H1 (cell line): ENCODE measurements at regions not wholly inside any gene's neighbourhood (a gene's known extent, or its start where the extent isn't known, plus 50 kb on each side); places are given as distances from the start of the nearest gene placed in this dataset.

Experiments
- CTCF ChIA-PET: fragments of 300-600 bp; sonication (Branson Sonifier 250); formaldehyde crosslinking; loops from one replicate; lab custom pipeline; 2021; ENCODE audit not compliant: partially characterized antibody; lab: Charles Lee
- POLR2A ChIA-PET: fragments of 300-600 bp; sonication (Branson Sonifier 250); formaldehyde crosslinking; loops from one replicate; lab custom pipeline; 2021; ENCODE audit warnings: inconsistent platforms; ENCODE audit not compliant: partially characterized antibody; lab: Charles Lee
- DNase-seq, 2 experiments: peaks; one replicate each; pipeline versions ENCODE4 v3.0.0 to v3.0.0-alpha.2; 2010 to 2022; ENCODE audit warnings: low spot score in 2 of 2, low read depth in 1 of 2, mixed read lengths in 1 of 2
- FAIRE-seq: peaks from 2 replicates; lab custom pipeline; 2011; peaks lifted over from hg19 to GRCh38; lab: Jason Lieb, UNC
- H2AFZ ChIP-seq: 2 replicates; pipeline ENCODE4 v1.8.1; 2012; ENCODE audit warnings: low read length, inconsistent platforms
- H2AK5ac ChIP-seq: 2 replicates; pipeline ENCODE4 v1.6.1; 2013; ENCODE audit warnings: low read depth, low read length
- H2BK120ac ChIP-seq: replicated peaks from 2 replicates; pipeline ENCODE3; 2013; ENCODE audit warnings: low read depth, low read length, inconsistent platforms
- H2BK12ac ChIP-seq: 2 replicates; pipeline ENCODE4 v1.6.1; 2013; ENCODE audit warnings: low read depth, low read length
- H2BK15ac ChIP-seq: 2 replicates; pipeline ENCODE4 v1.6.1; 2013; ENCODE audit warnings: low read length
- H2BK20ac ChIP-seq: 2 replicates; pipeline ENCODE4 v1.6.1; 2013; ENCODE audit warnings: low read length
- H2BK5ac ChIP-seq: 2 replicates; pipeline ENCODE4 v1.6.1; 2013; ENCODE audit warnings: low read depth, low read length
- H3K14ac ChIP-seq: 2 replicates; pipeline ENCODE4 v1.6.1; 2013; ENCODE audit warnings: inconsistent platforms; ENCODE audit not compliant: insufficient read length
- H3K18ac ChIP-seq: 2 replicates; pipeline ENCODE4 v1.6.1; 2013; ENCODE audit warnings: low read length; ENCODE audit errors: extremely low read depth
- H3K23ac ChIP-seq: 2 replicates; pipeline ENCODE4 v1.6.1; 2013; ENCODE audit warnings: inconsistent platforms; ENCODE audit not compliant: insufficient read length
- H3K23me2 ChIP-seq: 2 replicates; pipeline ENCODE4 v1.6.1; 2013; ENCODE audit warnings: low read depth, low read length
- H3K27ac ChIP-seq: 2 replicates; pipeline ENCODE4 v1.6.1; 2011; ENCODE audit warnings: low read depth, low read length, inconsistent platforms
- H3K27me3 ChIP-seq, 4 experiments: replicated peaks in 1 of 4; 1 replicate in 1 of 4; 2 replicates in 3 of 4; pipeline versions ENCODE4 v1.6.1 to v1.8.1; 2011 to 2013; ENCODE audit warnings: low read length in 3 of 4, mild to moderate bottlenecking in 3 of 4, inconsistent platforms in 2 of 4, mixed read lengths in 2 of 4, moderate library complexity in 1 of 4; ENCODE audit not compliant: control insufficient read depth in 3 of 4, insufficient read depth in 3 of 4; ENCODE audit errors: extremely low read depth in 1 of 4
- H3K36me3 ChIP-seq, 4 experiments: 2 replicates each; pipeline versions ENCODE4 v1.6.1 to v1.8.1; 2011 to 2013; ENCODE audit warnings: mild to moderate bottlenecking in 4 of 4, low read length in 3 of 4, moderate library complexity in 2 of 4, control low read depth in 1 of 4, inconsistent platforms in 1 of 4; ENCODE audit not compliant: insufficient read depth in 4 of 4, control insufficient read depth in 2 of 4
- H3K4ac ChIP-seq: replicated peaks from 2 replicates; pipeline ENCODE3; 2013; ENCODE audit warnings: low read length, low read depth, mixed read lengths, inconsistent platforms; ENCODE audit not compliant: insufficient read length
- H3K4me1 ChIP-seq, 4 experiments: replicated peaks in 1 of 4; 1 replicate in 1 of 4; 2 replicates in 3 of 4; pipeline versions ENCODE4 v1.6.1 to v1.8.1; 2011 to 2013; ENCODE audit warnings: low read length in 3 of 4, inconsistent platforms in 2 of 4, mixed read lengths in 1 of 4; ENCODE audit not compliant: insufficient read depth in 4 of 4, control insufficient read depth in 3 of 4
- H3K4me2 ChIP-seq, 2 experiments: 2 replicates each; pipeline versions ENCODE4 v1.6.1 to v1.8.1; 2011 to 2013; ENCODE audit warnings: low read depth in 2 of 2, low read length in 2 of 2, control low read depth in 1 of 2, inconsistent platforms in 1 of 2, mild to moderate bottlenecking in 1 of 2; ENCODE audit not compliant: insufficient read depth in 1 of 2
- H3K4me3 ChIP-seq, 4 experiments: fragments of 200-600, 300-600 bp in 1 of 4; sonication (generic), shearing (Covaris generic), sonication (Bioruptor Twin) in 1 of 4; 2 replicates each; pipeline versions ENCODE4 v1.5.1 to v1.8.1; 2011 to 2016; ENCODE audit warnings: low read length in 4 of 4, low read depth in 3 of 4, control low read depth in 2 of 4, inconsistent platforms in 2 of 4, mild to moderate bottlenecking in 2 of 4, mixed read lengths in 1 of 4, moderate library complexity in 1 of 4; ENCODE audit not compliant: insufficient read depth in 2 of 4; ENCODE audit errors: extremely low read depth in 1 of 4
- H3K56ac ChIP-seq: replicated peaks from 2 replicates; pipeline ENCODE3; 2013; ENCODE audit warnings: low read depth, mild to moderate bottlenecking, mixed read lengths, low read length, inconsistent platforms; ENCODE audit not compliant: insufficient read length
- H3K79me1 ChIP-seq: 2 replicates; pipeline ENCODE4 v1.6.1; 2013; ENCODE audit warnings: low read depth, low read length, control low read depth
- H3K79me2 ChIP-seq, 2 experiments: 2 replicates each; pipeline versions ENCODE4 v1.6.1 to v1.8.1; 2012 to 2013; ENCODE audit warnings: low read length in 2 of 2, mild to moderate bottlenecking in 2 of 2, inconsistent platforms in 1 of 2; ENCODE audit not compliant: insufficient read depth in 2 of 2, control insufficient read depth in 1 of 2
- H3K9ac ChIP-seq, 4 experiments: replicated peaks in 1 of 4; 1 replicate in 1 of 4; 2 replicates in 3 of 4; pipeline versions ENCODE4 v1.6.1 to v1.8.1; 2011 to 2013; ENCODE audit warnings: low read depth in 3 of 4, low read length in 3 of 4, control low read depth in 2 of 4, mild to moderate bottlenecking in 2 of 4, moderate library complexity in 2 of 4, inconsistent platforms in 1 of 4; ENCODE audit errors: extremely low read depth in 1 of 4
- H3K9me3 ChIP-seq, 2 experiments: 2 replicates each; pipeline versions ENCODE4 v1.6.1 to v1.8.1; 2012 to 2013; ENCODE audit warnings: mild to moderate bottlenecking in 2 of 2, moderate library complexity in 2 of 2, control low read depth in 1 of 2, inconsistent platforms in 1 of 2, low read depth in 1 of 2, low read length in 1 of 2, mixed read lengths in 1 of 2; ENCODE audit not compliant: insufficient read depth in 2 of 2
- H4K20me1 ChIP-seq, 2 experiments: replicated peaks in 1 of 2; 2 replicates each; pipeline versions ENCODE3 to v1.8.1; 2011 to 2013; ENCODE audit warnings: inconsistent platforms in 2 of 2, low read length in 2 of 2, mild to moderate bottlenecking in 1 of 2; ENCODE audit not compliant: insufficient read depth in 2 of 2, control insufficient read depth in 1 of 2
- H4K5ac ChIP-seq: 2 replicates; pipeline ENCODE4 v1.6.1; 2013; ENCODE audit warnings: low read length, low read depth, mixed read lengths, inconsistent platforms; ENCODE audit not compliant: insufficient read length
- H4K8ac ChIP-seq: 2 replicates; pipeline ENCODE4 v1.8.0; 2013; ENCODE audit warnings: mild to moderate bottlenecking, moderate library complexity, low read length, inconsistent platforms; ENCODE audit not compliant: insufficient read depth; ENCODE audit errors: extremely low read depth
- H4K91ac ChIP-seq: replicated peaks from 2 replicates; pipeline ENCODE3; 2013; ENCODE audit warnings: low read length, mixed read lengths, inconsistent platforms; ENCODE audit not compliant: insufficient read length
- GTF2F1 ChIP-seq: IDR thresholded peaks from 2 replicates; pipeline ENCODE4 v1.6.1; 2012; ENCODE audit warnings: low read depth, low read length, improper control_type of control experiment, borderline replicate concordance
- RFX5 ChIP-seq: IDR thresholded peaks from 2 replicates; pipeline ENCODE4 v1.6.1; 2011; ENCODE audit warnings: low read depth, low read length, improper control_type of control experiment, borderline replicate concordance
- YY1 ChIP-seq: IDR thresholded peaks from 2 replicates; pipeline ENCODE4 v1.6.1; 2011; ENCODE audit warnings: low read depth, mild to moderate bottlenecking, low read length
- ZNF274 ChIP-seq: IDR thresholded peaks from 2 replicates; pipeline ENCODE4 v1.7.0; 2012; ENCODE audit warnings: low read length, borderline replicate concordance; ENCODE audit errors: extremely low read depth
- WGBS, 2 experiments: shearing (Covaris generic) in 1 of 2; methylation state at CpG; one replicate each; pipeline versions ENCODE4 v1.1.6 to v1.1.7; 2013 to 2015; ENCODE audit warnings: low lambda C conversion rate in 2 of 2, mixed read lengths in 2 of 2, inconsistent platforms in 1 of 2, low coverage in 1 of 2, missing lambda C conversion rate in 1 of 2; ENCODE audit not compliant: insufficient replicate concordance in 2 of 2, insufficient coverage in 1 of 2, insufficient read length in 1 of 2; ENCODE audit errors: extremely low coverage in 1 of 2, missing lambda C conversion rate in 1 of 2; 5-methylcytosine and 5-hydroxymethylcytosine counted together

DNA sequence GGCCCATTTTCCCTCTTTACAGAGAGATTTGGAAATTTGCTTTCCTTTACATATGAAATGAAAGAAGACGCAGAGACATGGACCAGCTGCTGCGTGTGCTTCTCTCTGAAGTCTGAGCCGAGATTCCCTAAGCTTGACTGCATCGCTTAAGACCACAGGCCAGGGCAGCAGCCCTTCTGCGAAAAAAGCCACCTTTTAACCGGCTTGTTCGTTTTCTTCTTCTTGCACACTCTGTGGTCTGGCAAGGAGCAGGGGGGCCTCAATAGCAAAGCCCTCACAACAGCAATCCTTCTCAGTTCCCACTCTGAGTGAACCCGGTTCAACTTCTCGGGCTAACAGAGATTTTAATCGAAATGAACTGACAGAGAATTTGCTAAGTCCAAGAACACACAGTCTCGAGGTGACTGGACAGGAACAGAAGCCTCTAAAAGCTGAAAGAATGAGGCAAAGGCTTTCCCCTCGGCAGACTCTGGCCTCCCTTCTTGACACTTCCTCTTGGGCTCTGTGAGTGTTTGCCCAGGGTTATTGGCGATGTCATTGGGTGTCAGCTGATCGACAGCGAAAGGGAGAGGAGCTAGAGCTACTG, 512.9 kb upstream of the KLF4 start:
- Histone ChIP-seq H3K4me1 (peaks cover 2 to 9% (median 5%) of the 10 kb centered on the region in 4 experiments; a peak in 4 of 7 replicates), H3K79me2 (no peaks in the 10 kb centered on the region), H2BK15ac (0 out of 2 replicates have a peak overlapping the region, but pooled peaks have one; percentile 41), H2BK12ac (no peak overlapping the region), H3K4me2 (no peak overlapping the region), H2AFZ (0 out of 2 replicates have a peak overlapping the region, but pooled peaks have one; percentile 18), H2BK5ac (no peak overlapping the region), H2BK120ac (no peak overlapping the region), H2AK5ac (no peak overlapping the region), H3K9ac (no peak overlapping the region), H4K20me1 (no peaks in the 10 kb centered on the region), H4K91ac (no peak overlapping the region), H4K5ac (no peak overlapping the region), H3K36me3 (no peaks in the 10 kb centered on the region), H3K79me1 (no peaks in the 10 kb centered on the region), H3K9me3 (no peaks in the 10 kb centered on the region), H3K27me3 (no peaks in the 10 kb centered on the region), H3K4ac (no peak overlapping the region), H3K27ac (no peak overlapping the region), H4K8ac (no peak overlapping the region), H3K56ac (no peak overlapping the region), H2BK20ac (no peak overlapping the region), H3K23ac (no peak overlapping the region), H3K23me2 (no peaks in the 10 kb centered on the region), H3K4me3 (no peak overlapping the region), H3K14ac (no peak overlapping the region), H3K18ac (no peak overlapping the region)
- POLR2A ChIA-PET, result no interaction called here
- no peak for DNase-seq
- no peak for TF ChIP-seq RFX5
- TF ChIP-seq GTF2F1, result no peak
- no peak for TF ChIP-seq ZNF274
- no peak for TF ChIP-seq YY1
- no peak for FAIRE-seq
- CTCF ChIA-PET, result interaction anchor here (0.7 to 1.3 kb wide), 4 partner anchors 9 to 141 kb away, joined by 3 read pairs; no protein-coding TSS in a partner anchor
- 89% methylated on average over 15 of the region's 15 CpGs; no CpG with 5 or more reads in 1 of the 2 experiments for WGBS, 2 experiments
